Kasumi-1 (cell line): ENCODE measurements at regions not wholly inside any gene's neighbourhood (a gene's known extent, or its start where the extent isn't known, plus 50 kb on each side); places are given as distances from the start of the nearest gene placed in this dataset.
"Not testable (repeated sequence)": the region's sequence is repeated elsewhere in the genome, so short reads cannot be mapped to it uniquely, and the experiment has no call there.

Experiments
- DNase-seq, 2 experiments: peaks; one replicate each; lab custom pipeline; 2025; lab: John Stamatoyannopoulos, UW

DNA sequence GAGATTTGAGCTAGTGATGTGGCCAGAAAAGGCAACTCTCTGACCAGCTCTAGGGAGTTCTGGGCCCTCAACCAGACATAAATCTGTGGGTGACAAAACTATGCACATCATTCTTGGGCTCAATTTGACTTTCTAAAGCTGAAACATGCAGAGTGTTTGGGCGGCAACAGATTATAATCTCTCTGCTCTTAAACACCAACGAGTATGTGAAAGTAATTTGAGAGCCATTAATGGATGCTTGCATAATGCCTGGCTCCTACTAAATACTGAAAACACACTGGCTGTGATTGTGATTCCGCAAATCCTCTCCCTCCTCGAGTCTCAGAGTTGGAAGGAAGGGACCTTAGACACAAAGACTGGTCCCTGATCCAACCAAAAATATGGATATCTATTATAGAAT lies 186.7 kb downstream of the UACA start:
- DNase-seq = no peak

DNA sequence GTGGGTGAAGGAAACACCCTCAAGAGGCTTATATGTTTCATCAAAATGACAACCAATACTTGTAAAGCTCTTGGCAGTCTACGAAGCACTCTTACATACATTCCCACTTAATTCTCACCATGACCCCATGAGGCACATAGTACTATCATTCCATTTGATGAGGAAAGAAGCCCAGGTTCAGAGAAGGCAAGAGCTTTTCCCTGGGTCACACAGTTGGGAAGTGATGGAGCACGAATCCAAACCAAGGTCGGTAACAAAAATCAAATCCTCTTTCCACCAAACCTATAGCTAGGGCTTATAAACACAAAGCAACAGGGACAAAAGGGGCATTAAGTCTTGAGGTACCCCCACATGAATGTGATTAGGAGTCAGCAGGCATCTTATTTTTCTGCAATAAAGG lies 187.1 kb downstream of the UACA start:
- DNase-seq = no peak

GRCh38 chr15:70575231-70576226 lies 187.8 kb downstream of the UACA start:
- no peak for DNase-seq

DNA sequence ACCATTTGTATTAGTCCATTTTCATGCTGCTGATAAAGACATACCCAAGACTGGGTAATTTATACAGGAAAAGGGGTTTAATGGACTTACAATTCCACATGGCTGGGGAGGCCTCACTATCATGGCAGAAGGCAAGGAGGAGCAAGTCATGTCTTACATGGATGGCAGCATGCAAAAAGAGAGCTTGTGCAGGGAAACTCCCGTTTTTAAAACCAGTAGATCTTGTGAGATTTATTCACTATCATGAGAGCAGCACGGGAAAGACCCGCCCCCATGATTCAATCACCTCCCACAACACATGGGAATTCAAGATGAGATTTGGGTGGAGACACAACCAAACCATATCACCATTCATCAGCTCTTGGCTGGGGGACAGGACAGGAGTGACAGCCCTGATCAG lies 189.0 kb downstream of the UACA start:
- DNase-seq = not testable (repeated sequence)

GRCh38 chr15:70573121-70573850 lies 190.1 kb downstream of the UACA start:
- DNase-seq = no peak

DNA sequence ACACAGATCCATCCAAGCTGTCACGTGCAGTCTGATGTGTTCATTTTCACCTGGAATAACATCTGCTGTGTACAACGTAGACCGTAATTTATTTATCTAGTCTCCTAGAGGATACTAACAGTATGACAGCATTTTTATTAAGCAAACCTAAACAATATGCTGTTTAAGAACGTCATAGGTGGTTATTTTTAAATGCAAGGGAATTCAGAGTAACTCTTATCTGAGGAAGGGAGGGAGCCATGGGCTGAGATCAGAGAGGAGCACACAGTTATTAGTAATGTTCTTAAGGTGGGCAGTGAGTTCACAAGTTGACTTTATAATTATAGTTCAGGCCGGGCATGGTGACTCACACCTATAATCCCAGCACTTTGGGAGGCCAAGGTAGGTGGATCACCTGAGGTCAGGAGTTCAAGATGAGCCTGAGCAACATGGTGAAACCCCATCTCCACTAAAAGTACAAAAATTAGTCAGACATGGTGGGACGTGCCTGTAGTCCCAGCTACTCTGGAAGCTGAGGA lies 193.6 kb downstream of the UACA start:
- DNase-seq = no peak

GRCh38 chr15:70569091-70569713 lies 194.2 kb downstream of the UACA start:
- peak; percentile 36 to 49 for DNase-seq

GRCh38 chr15:70566989-70567388 lies 196.4 kb downstream of the UACA start:
- no peak for DNase-seq

GRCh38 chr15:70566047-70566835 lies 197.1 kb downstream of the UACA start:
- DNase-seq = peak; percentile 43 to 51

DNA sequence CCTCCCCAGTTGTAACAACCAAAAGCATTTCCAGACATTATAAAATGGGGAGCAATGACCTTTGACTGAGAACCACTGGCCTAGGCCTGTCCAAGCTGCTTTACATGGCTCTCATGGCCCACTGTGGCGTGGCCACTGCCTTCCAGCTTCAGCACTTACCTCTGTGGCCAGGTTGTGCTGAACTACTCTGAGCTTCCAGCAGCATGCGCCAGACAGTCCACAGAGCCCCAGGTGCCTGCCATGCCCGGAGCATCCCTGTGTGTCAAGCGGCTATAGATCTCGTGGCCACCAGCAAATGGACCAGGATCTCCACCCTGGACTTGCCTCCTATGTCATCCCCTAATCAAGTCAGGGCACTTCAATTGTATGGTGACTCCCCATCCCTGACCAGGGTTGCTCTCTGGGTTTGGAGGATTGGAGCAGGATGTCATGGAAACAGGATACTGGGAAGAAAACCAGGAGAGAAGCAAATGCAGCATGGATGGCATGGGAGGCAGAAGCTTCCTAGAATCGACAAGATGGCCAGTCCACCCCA lies 199.7 kb downstream of the UACA start:
- DNase-seq = no peak

GRCh38 chr15:70562906-70563305 lies 200.5 kb downstream of the UACA start:
- no peak for DNase-seq

GRCh38 chr15:70561885-70562284 lies 201.5 kb downstream of the UACA start:
- DNase-seq = no peak

GRCh38 chr15:70560617-70561328 lies 202.6 kb downstream of the UACA start:
- DNase-seq = no peak

GRCh38 chr15:70559265-70560239 lies 203.8 kb downstream of the UACA start:
- peak; percentile 68 to 80 for DNase-seq

DNA sequence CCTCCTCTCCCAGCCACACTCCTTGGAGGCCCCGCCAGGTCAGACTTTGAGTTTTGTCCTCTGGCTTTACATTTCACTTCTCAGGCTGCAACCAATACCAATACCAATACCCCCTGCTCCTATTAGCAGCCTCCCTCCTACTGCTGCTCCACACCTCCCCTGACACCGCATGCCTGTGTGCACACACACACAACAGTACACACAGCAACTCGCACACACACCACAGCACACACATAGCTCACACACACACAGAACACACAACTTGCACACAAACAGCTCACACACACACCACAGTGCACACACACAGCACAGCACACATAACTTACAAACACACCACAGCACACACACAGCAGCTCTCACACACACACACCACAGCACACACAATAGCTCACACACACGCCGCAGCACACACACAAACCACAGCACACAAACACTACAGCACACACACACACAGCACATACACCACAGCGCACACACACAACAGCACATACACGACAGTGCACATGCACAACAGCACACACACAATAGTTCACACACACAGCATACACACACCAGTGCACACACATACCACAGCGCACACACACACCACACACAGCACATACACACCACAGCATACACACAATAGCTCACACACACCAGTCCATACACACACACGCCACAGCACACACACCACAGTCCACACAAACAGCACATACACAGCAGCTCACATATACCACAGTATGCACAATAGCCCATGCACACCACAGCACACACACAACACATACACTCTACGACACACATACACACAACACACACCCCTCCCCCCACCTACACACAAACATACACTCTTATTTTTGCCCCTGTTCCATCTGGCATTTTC lies 204.7 kb downstream of the UACA start:
- no peak for DNase-seq

GRCh38 chr15:70557521-70558258 lies 205.7 kb downstream of the UACA start:
- DNase-seq = no peak

DNA sequence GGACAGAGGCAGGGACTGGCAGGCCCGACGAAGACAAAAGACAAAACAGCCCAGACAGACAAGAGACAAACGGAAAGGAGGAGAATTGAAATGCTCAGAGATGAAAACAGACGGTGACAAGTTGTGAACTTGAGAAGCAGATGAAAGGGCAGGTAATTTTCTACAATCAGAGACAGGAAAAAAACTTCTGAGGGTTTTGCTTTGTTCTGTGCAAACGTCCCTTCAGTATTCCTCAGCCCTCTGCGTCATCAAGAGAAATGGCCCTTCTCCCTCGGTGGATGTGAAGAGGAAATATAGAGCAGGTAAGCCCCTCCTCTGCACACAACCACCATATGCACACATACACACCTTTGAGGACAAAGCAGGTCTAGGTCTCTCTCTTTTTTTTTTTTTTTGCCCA lies 206.6 kb downstream of the UACA start:
- DNase-seq = no peak
